ENCODE measurements at regions not wholly inside any gene's neighbourhood (a gene's known extent, or its start where the extent isn't known, plus 50 kb on each side); places are given as distances from the start of the nearest gene placed in this dataset.

DNA sequence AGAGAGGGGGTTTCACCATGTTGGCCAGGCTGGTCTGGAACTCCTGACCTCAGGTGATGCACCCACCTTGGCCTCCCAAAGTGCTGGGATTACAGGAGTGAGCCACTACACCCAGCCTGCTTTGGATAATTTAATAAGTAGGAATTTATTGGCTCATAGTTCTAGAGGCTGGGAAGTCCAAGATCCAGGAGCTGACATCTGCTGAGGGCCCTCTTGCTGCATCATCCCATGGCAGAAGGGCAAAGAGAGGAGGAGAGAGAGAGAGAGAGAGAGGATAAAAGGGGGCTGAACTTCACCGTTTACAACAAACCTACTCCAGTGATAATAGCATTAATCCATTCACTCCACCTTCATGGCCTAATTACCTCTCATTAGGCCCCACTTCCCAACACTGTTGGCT is 62.0 kb upstream of the HES1 start:
- DNase-seq = no peak

DNA sequence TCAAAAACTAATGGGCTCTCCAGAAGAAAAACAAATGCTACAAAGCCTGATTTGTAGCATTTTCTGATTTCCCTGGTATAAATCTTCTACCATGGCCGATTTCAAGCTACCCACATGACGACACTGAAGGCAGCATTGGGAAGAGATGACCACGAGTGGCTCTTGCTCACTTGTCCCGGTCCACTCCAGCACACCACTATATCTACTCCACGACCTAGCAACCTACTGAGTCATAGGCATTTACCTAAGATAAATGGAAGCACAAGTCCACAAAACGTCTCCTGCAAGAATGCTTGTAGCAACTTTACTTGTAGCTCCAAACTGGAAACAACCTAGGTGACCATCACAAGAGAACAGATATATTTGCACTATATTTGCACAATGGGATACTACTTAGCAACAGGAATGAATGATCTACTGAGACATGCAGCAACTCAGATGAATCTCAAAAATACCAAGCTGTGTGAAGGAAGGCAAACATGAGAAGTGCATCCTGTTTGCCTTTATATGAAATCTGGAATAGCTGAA is 60.8 kb upstream of the HES1 start:
- DNase-seq = no peak

DNA sequence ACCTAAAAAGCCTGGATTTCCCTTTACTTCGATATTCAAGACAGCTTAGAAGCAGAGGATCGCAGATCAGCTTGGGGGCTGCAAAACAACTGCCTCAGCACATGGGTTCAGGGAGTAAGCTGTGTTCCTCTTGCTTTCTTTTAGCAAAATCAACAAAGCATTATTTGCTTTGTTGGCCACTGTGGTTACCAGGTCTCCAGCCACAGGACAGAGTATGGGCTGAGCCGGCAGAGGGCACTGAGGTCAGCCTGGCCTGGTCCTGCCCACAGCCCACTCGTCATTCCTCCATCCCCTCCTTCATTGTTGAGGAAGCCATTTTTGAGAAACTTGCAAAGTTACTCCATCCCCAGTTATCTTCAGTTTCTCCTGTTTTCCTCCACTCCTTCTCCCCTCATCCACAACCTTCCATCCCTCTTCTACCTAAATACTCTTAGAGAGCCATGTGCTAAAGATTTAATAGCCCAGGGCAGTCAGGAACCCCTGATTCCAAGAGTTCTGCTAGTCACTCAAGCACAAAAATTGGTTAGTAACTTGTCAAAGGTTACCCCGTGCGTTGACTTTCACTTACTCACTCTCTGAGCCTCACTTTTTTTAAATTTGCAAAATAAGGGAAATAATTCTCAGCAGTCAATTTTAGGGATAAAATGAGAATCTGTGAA is 60.0 kb upstream of the HES1 start:
- DNase-seq = no peak

DNA sequence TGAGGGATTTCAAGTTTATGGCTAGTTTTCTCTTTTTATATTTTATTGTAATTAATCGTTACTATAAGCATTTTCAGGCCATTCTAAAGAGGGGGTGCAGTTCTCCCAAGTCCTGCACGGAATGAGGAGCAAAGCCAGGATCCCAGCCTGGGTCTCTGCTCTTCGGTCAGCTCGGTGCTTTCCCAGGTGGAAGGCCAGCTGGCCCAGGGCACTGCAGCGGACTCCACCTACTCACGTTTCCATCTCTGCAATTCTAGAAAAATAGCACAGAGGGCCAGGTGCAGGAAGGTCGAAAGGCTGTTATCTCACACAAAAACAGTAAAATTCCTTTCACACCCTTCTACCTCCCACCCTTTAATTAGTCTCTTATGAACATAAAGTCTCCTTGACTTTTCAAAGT is 59.5 kb upstream of the HES1 start:
- no peak for DNase-seq

DNA sequence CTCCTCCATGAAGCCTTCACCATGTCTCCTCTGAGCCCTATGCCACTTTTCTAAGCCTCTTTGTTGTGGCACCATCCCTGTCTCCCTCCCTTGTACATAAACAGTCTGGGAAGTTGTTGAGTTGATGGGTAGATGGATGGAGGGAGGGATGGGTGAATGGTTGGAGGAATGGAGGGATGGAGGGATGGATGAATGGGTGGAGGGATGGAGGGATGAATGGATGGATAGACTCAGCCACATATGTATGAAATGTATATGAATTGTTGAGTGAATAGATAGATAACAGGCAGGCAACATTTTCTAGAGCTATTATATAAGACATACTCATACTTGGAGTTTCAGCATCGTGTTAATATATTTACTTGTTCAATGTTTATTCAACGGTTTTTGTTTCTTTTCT is 58.3 kb upstream of the HES1 start:
- no peak for DNase-seq

DNA sequence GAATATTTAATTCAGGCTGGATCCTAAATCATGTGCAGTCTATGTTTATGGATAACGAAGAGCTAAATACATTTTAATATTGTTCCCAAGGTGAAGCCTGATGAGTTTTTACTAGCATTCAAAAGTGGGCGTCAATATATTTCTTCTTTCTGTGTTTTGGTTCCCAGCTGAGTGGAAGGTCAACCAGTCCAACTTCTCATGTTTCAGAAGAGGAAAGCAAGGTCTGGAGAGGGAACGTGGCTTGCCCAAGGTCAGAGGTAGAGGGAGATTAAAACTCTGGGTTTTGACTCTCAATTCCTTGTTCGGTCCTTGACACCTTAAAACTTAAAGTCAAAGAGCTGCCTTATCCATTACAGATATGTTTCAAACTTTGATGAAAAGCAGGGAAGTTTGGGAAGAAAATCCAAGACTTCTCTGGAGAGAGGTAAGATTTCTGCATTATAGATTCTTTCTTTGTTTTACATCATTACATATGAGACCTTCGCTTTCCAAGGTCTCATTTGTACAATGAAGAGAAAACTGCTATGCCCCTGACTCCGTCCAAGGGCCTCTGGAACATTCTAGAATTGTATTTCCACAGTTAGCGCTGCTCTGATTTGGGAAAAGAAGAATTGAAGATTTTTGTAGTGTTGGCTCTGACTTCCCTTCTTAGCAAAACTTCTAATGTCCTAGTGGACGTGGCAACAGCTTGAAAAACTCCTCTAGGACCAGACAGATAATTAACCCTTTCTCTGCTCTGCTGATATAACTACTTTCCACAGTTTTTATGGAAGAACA is 57.7 kb upstream of the HES1 start:
- DNase-seq = no peak

DNA sequence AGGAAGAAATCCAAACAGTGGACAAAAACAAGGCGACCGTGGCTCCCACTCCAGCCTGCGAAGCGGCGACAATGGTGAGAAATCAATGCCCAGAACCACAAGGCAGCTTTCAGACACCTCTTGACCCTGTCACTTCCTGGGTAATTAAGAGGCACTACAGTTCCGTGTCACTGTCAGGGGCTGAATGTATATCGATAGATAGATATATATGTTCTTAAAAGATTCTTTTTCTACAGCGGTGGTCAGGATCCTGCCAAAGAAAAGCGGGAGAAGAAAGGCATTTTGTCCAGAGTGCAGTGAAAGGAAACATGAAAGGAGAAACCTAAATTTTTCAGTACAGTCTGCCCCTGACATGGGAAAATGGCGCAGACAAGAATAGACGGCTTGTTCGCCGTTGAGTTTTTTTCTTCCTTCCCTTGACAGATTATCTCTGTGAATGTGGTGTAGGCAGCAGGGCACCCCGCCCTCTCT is 56.2 kb upstream of the HES1 start:
- no peak for DNase-seq

DNA sequence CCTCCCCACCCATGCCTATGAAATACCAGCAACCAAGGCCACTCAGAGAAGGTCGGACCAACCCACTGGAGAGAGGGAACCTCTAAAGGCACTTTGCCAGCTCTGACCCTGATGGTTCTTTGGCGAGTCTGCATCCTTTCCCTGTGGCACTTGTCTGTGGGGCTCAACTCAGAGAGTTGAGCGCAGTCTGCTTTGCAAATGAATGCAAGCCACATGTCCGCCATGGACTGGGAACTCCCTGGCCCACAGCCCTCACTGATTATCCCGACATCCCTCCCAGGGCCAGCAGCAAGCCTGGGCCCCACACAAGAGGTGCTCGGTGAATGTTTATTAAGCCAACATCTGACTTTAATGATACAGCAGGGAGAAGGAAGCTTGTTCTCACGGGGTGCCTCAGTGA is 55.5 kb upstream of the HES1 start:
- DNase-seq = no peak

DNA sequence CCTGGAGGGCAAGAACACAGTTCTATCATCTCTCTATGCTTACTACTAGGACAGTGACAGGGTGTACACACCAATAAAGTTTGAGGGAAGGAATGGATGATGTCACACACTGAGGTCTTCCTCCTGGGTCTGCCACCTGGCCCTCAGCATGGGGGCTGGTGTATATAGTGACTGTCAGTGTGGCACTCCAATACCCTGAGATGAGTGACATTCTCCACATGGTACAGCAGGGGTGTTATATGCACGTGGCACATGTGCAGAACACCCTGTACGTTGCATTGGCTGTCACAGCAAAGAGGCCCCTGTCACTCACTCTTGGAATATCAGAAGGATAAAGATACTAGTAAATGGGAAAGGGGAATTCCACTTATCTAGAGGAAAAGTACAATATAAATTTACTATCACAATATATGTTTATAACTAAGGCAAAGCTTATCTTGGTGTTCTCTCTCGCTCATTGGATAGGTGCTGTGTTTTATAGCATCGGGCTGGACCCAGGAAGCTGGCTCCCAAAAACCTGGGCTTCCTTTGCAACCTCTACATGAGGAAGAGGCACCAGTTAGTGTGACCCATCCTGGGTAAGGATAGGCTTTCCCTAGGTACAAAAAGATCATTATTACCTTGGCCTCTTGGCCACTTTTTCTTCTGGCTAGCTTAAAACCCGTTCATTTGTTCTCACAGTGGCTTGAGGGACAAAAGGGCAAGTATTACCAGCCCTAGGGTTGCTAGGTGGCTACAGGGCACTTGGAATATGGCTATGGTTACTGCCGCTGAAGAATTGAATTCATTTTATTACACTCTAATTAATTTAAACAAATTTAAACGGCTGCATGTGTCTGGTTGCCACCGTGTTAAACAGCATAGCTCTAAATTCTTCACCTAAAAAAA is 54.8 kb upstream of the HES1 start:
- no peak for DNase-seq

DNA sequence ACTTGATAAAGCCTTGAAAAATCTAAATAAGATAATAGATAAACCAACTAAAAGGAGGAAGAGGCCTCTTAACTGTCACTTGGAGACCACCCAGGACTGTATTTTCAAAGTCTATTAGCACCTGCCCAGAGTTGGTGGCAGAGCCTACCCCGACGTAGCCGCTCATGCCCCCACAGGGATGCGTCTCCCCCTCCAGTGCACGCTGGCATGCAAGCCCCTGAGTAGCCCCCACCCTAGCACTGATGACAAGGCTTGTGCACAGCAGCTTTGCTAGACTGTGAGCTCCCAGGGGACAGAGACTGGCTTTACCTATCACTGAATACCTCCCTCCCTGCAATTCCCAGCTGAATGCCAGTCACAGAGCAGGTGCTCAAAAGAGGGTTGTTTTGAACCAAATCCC is 54.1 kb upstream of the HES1 start:
- no peak for DNase-seq

DNA sequence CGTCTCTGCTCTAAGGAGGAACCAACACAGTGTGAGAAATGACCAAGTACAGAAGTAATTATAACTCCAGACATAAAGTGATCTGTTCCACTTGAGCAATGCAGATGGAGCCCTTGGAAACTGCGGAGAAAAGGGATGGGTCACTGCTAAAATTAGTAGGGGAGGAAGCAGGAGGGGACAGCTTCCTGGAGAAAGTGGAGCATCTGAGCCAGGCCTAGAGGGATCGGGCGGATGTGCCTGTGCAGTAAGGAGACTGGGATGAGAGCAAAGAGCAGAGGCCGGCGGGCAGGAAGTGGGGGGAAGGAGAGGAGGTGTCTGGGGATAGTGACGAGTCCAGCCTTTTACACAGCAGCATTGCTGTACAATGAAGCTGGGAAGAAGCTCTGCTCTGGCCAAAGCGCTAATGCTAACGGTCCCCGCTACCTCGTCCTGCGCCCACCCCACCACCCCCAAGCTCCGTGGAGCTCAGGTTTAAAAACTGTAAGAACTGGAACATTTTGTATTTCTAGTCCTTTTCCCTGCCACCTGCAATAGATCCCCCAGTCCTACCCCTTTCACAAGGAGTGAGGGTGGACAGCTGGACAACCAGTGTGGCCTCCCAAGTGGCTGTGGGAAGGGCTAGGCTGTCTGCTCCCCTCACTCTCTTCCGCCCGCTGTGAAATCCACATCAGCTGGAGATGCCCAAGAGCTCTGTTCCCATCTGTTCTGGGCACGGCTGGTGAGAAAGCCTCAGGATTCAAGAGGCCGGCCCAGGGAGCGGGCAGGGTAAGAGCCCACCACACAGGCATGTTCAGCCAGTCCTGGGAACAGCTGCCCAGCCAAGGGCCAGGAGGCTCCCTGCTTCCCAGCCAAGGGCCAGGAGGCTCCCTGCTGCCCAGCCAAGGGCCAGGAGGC is 53.0 kb upstream of the HES1 start:
- DNase-seq = no peak

DNA sequence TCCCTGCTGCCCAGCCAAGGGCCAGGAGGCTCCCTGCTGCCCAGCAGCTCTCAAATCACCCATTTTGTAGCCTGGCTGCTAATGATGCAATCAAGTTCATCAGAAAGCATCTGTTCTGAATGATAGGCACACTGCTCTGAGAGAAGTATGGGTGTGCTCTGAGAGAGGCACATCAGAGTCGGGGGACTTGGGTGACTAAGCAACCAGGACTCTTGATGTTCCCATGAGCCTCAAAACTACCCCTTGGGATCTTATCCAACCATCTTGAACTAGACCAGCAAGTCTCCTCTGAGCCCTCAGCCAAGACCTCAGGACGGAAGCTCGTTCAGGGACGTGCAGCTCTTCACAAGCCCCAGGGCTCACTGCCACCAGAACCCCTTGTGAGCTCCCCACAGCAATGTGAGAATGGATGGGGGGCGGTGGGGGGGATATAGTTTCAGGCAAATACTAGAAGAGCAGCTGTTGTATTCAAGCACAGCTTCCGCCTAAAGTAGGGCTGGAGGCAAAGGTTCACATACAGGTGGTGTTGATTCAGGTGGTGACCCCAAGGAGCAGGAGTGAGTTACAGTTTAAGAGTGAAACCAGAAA is 52.2 kb upstream of the HES1 start:
- no peak for DNase-seq

DNA sequence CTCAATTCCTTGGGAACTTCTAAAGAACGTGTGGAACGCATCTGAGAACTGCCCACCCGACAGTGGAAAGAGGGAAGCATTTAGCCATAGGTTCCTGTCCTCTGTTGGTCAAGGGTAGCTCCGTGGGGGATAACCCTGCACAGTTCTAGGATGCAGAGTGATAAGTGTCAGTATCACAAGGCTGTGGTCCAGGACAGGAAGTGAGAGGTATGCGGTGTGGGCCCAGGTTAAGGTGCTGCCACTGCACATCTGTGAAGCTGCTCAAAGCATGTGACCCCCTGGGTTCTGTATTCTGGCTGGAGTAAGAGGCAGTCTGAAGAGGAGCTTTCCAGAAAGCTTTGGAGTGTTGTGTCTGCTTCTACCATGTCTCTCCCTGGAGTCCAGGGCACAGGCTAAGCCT is 51.7 kb upstream of the HES1 start:
- DNase-seq = no peak
